Fibroblast of villous mesenchyme (primary cell): ENCODE measurements at regions not wholly inside any gene's neighbourhood (a gene's known extent, or its start where the extent isn't known, plus 50 kb on each side); places are given as distances from the start of the nearest gene placed in this dataset.
A peak's percentile ranks its signal among the peaks of the same experiment; 100 is the strongest.
"Not testable (repeated sequence)": the region's sequence is repeated elsewhere in the genome, so short reads cannot be mapped to it uniquely, and the experiment has no call there.

Source experiments
- DNase-seq: peaks from one replicate; pipeline ENCODE4 v3.0.0-alpha.2; 2010; ENCODE audit warnings: low read depth
- H3K4me3 ChIP-seq: 2 replicates; pipeline ENCODE4 v1.5.1; 2011; ENCODE audit warnings: low read depth, mild to moderate bottlenecking, low read length
- CTCF ChIP-seq: IDR thresholded peaks from 2 replicates; pipeline ENCODE4 v1.5.1; 2012; ENCODE audit warnings: low read depth, mild to moderate bottlenecking, low read length; ENCODE audit not compliant: insufficient read depth

DNA sequence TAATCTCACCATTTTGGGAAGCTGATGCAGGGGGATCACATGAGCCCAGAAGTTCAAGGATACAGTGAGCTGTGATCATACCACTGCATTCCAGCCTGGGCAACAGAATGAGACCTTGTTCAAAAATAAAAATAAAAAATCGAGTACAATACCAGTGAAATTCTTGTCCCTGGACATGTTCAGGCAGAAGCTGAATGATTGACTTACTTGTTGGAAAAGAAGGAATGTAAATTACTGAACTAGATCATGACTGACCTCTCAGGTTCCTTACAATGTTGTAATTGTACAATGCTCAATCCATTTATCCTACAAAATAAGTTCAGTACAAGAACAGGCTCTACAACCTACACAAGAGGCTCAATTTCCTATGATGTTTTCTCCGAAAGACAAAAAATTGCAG, 1010.4 kb downstream of the TLE1 start:
- H3K4me3 ChIP-seq, result no peak overlapping the region
- TF ChIP-seq CTCF, result no peak
- no peak for DNase-seq

DNA sequence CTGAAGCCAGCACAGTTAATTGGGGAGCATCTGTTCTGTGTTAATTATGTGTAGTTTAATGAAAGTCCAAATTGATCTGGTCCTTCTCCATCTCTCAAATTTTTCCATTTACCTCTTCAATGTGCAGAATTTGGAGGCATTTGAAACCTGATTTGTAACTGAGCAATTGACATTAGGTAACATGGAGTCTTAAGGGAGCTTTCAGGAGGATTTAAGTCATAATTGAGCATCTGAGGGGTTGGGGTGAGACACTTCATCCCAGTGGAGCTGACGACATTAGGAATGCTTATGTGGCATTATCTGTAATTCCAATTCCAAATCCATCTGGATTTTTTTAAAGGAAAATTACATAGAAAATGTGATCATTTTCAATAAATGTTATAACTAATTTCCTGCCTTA, 1015.9 kb downstream of the TLE1 start:
- no peak for DNase-seq
- TF ChIP-seq CTCF, result no peak
- no peak overlapping the region for H3K4me3 ChIP-seq

- no peak for TF ChIP-seq CTCF
- H3K4me3 ChIP-seq, result no peak overlapping the region
- no peak for DNase-seq
These were observed 1023.9 kb downstream of the TLE1 start for GRCh38 chr9:80665479-80665878.

GRCh38 chr9:80664327-80665210, 1024.8 kb downstream of the TLE1 start:
- TF ChIP-seq CTCF, result no peak
- DNase-seq, result no peak
- no peak overlapping the region for H3K4me3 ChIP-seq

DNA sequence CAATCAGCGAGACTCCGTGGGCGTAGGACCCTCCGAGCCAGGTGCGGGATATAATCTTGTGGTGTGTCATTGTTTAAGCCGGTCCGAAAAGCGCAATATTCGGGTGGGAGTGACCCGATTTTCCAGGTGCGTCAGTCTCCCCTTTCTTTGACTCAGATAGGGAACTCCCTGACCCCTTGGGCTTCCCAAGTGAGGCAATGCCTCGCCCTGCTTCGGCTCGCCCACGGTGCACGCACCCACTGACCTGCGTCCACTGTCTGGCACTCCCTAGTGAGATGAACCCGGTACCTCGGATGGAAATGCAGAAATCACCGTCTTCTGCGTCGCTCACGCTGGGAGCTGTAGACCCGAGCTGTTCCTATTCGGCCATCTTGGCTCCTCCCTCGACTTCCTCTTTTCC, 1029.6 kb downstream of the TLE1 start:
- DNase-seq, H3K4me3 ChIP-seq: not testable (repeated sequence)

- TF ChIP-seq CTCF, result no peak
- H3K4me3 ChIP-seq, result no peak overlapping the region
- peak; percentile 12 for DNase-seq
These were observed 1038.3 kb downstream of the TLE1 start for GRCh38 chr9:80651044-80651443.

- H3K4me3 ChIP-seq, result no peak overlapping the region
- no peak for DNase-seq
- TF ChIP-seq CTCF, result no peak
These were observed 1039.9 kb downstream of the TLE1 start for GRCh38 chr9:80649496-80649895.
